Stimulated activated CD8-positive, alpha-beta memory T cell treated with anti-CD3 and anti-CD28 coated beads, Interleukin-7, amount 100 ng/mL, for 1 hour (primary cell): ENCODE measurements at regions not wholly inside any gene's neighbourhood (a gene's known extent, or its start where the extent isn't known, plus 50 kb on each side); places are given as distances from the start of the nearest gene placed in this dataset.

ENCODE experiments used
- DNase-seq, 2 donors: peaks; one replicate each; pipeline ENCODE4 v3.0.0-alpha.2; 2020; ENCODE audit warnings: low read depth in 2 of 2

- no peak for DNase-seq
Measured at GRCh38 chr21:27268290-27268689, 301.4 kb upstream of the ADAMTS5 start.

GRCh38 chr21:27265949-27266348 lies 299.1 kb upstream of the ADAMTS5 start:
- DNase-seq = no peak

- no peak for DNase-seq
Measured at GRCh38 chr21:27265492-27265891, 298.6 kb upstream of the ADAMTS5 start.

GRCh38 chr21:27261676-27262075 lies 294.8 kb upstream of the ADAMTS5 start:
- DNase-seq = no peak

GRCh38 chr21:27260728-27261127 lies 293.8 kb upstream of the ADAMTS5 start:
- no peak for DNase-seq

- no peak for DNase-seq
Measured at GRCh38 chr21:27258742-27259448, 292.0 kb upstream of the ADAMTS5 start.

- DNase-seq = no peak
Measured at GRCh38 chr21:27257908-27258556, 291.1 kb upstream of the ADAMTS5 start.

- DNase-seq = no peak
Measured at GRCh38 chr21:27257226-27257625, 290.3 kb upstream of the ADAMTS5 start.

- DNase-seq = no peak
Measured at GRCh38 chr21:27251752-27252151, 284.9 kb upstream of the ADAMTS5 start.

- no peak for DNase-seq
Measured at GRCh38 chr21:27250366-27250765, 283.5 kb upstream of the ADAMTS5 start.

- DNase-seq = no peak
Measured at GRCh38 chr21:27248814-27249213, 281.9 kb upstream of the ADAMTS5 start.

- no peak for DNase-seq
Measured at GRCh38 chr21:27246741-27247140, 279.9 kb upstream of the ADAMTS5 start.

GRCh38 chr21:27244776-27245175 lies 277.9 kb upstream of the ADAMTS5 start:
- no peak for DNase-seq

GRCh38 chr21:27244352-27244751 lies 277.5 kb upstream of the ADAMTS5 start:
- no peak for DNase-seq

GRCh38 chr21:27240839-27241238 lies 274.0 kb upstream of the ADAMTS5 start:
- DNase-seq = no peak

- no peak for DNase-seq
Measured at GRCh38 chr21:27233514-27234115, 266.7 kb upstream of the ADAMTS5 start.

- DNase-seq = no peak
Measured at GRCh38 chr21:27225940-27226339, 259.1 kb upstream of the ADAMTS5 start.

GRCh38 chr21:27225151-27225550 lies 258.3 kb upstream of the ADAMTS5 start:
- no peak for DNase-seq

- DNase-seq = no peak
Measured at GRCh38 chr21:27224169-27224568, 257.3 kb upstream of the ADAMTS5 start.

GRCh38 chr21:27221077-27221476 lies 254.2 kb upstream of the ADAMTS5 start:
- DNase-seq = no peak

GRCh38 chr21:27220416-27220815 lies 253.5 kb upstream of the ADAMTS5 start:
- no peak for DNase-seq

GRCh38 chr21:27219068-27219467 lies 252.2 kb upstream of the ADAMTS5 start:
- no peak for DNase-seq

- no peak for DNase-seq
Measured at GRCh38 chr21:27213303-27213702, 246.4 kb upstream of the ADAMTS5 start.
